ENCODE measurements at regions not wholly inside any gene's neighbourhood (a gene's known extent, or its start where the extent isn't known, plus 50 kb on each side); places are given as distances from the start of the nearest gene placed in this dataset.

- TF ChIP-seq POLR2A (IDR thresholded peaks at IDR 0.05) (no peak), CTCF (IDR thresholded peaks at IDR 0.05) (peak; percentile 40 to 69 (median 56)), EP300 (IDR thresholded peaks at IDR 0.05) (peak in 1 of 2 donors; percentile 36)
These were observed 536.9 kb downstream of the ZIC1 start for GRCh38 chr3:147945968-147946519.
